LoVo (cell line): ENCODE measurements at regions not wholly inside any gene's neighbourhood (a gene's known extent, or its start where the extent isn't known, plus 50 kb on each side); places are given as distances from the start of the nearest gene placed in this dataset.
"Not testable (repeated sequence)": the region's sequence is repeated elsewhere in the genome, so short reads cannot be mapped to it uniquely, and the experiment has no call there.

Source experiments
- DNase-seq: peaks from one replicate; pipeline ENCODE4 v3.0.0-alpha.2; 2016; ENCODE audit warnings: low spot score

DNA sequence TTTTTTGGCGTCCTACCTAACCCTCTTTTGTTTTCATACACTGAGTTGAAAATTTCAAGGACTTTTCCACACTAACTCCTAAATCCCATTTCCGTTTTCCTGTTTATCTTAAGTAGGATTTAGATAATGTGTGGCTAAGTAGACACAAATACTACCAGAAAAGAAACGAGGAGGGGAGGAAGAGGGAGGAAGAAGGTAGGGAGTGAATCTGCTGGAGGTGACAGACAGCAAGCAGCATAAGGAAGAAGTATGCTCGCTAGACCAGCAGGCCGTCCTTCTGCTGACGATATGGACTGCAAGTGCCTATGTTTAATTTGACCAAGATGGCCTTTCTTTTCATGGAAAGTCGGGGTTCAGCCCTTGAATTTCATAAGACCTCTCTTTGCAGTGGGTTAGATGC lies 256.9 kb upstream of the RAB4A start:
- DNase-seq: no peak

- no peak for DNase-seq
Measured at GRCh38 chr1:229015806-229016205, 255.1 kb upstream of the RAB4A start.

- DNase-seq: no peak
Measured at GRCh38 chr1:229017091-229017490, 253.8 kb upstream of the RAB4A start.

DNA sequence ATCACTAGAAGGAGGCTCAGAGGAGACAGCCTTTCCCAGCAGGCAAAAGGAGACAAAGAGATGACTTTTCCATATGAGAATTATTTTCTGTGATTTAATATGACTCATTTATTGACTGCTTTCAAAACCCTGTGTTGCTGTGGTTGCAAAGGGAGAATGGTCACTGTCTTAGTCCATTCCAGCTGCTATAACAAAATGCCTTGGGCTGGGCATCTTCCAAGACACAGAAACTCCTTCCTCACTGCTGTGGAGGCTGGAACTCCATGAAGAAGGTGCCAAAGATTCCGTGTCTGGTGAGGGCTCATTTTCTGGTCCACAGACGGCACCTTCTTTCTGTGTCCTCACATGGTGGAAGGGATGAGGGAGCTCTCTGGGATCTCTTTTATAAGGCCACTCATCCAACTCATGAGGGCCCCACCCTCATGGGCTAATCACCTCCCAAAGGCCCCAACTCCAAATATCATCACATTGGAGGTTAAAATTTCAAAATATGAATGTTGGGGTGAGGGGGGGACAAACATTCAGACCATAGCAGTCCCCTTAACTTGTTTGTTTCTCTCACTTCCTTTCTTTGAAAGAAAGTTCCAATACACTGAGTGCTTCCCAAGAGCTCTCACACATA lies 252.1 kb upstream of the RAB4A start:
- no peak for DNase-seq

DNA sequence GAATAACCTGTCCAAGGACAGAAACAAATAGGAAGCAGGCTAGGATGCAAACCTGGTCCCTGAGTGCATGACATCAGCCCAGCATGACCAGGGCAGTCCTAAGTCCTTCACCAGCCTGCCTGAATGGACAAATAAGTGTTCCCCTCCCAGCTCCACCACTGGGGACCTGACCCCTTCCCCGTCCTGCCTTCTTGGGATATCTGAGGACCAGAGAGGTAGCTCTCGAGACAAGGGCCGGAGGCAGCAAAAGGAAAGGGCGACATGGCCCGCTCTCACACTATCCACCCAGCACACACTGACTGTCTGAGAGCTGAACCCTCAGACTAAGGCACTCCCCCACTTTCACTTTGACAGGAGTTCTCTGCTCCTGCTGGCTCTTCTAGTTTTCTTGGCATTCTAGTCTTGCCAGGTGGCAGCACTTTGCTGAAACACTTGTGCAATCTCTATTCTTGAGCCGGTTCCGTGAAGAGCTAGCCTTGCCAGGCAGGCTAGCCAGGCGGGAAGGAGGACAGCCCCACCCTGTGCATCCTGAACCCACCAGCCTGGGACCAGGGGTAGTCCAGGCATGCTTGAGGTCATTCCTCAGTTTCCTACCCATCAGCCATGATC lies 251.1 kb upstream of the RAB4A start:
- no peak for DNase-seq

- DNase-seq: not testable (repeated sequence)
Measured at GRCh38 chr1:229021034-229021433, 249.9 kb upstream of the RAB4A start.

DNA sequence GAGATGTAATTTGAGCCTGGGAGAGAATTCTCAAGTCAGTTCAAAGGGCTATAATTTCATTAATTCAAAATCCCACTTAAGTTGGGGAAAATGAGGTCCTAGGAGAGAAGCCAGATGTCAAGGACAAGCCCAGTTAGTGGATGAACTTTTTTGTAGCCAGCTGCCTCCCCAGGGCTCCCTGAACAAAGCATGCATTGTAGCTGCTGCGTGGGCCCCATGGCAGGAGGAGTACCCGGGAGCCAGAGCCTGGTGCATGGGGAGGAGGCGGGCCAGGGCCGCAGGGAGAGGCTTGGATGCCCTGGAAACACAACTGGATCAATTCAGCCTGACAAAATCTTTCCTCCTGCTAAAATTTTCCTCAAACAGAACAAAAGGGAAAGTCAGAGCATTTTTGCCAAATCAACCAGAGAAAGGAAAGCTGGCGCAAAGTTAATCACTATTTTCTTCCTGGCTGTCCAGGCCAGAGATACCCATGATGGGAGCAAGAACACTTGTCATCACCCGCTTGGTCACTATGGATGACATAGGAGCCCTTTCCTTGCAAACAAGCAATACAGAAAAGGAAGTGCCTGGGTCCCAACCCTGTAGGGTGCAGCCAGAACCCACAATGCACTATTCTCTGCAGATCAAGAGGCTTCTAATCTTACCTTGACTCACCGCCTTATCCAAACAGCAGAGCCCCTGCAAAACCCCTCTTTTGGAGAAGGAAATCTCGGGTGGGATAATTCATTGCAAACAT lies 248.1 kb upstream of the RAB4A start:
- DNase-seq: no peak

GRCh38 chr1:229023651-229024300 lies 247.1 kb upstream of the RAB4A start:
- DNase-seq: no peak

DNA sequence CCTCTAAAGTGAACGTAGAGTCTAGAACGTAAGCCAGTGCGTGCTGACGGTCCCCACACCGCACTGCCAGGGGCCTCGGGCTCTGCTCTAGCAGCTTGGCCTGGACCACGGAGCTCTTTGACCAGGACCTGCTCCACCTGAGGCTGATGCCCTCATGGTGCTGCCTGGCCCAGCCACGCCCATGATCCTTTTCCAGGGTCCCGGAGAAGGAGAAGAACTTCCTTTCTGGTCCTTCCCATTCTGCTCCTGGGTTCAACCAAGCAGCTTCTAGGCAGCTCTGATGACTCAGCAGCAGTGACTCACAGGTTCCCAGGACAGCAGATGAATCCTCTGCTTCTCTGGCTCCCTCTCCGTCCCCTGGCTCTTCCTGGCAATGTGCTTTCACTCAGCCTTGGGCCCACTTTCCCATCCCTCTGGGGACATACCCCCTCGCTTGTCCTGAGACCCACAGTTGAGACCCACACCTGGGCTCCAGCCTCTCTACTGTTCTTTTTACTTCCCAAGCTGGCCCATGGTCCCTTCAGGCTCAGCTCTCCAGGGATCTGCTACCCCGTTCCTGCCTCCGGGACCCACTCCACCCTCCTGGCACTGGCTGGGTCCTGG lies 246.3 kb upstream of the RAB4A start:
- DNase-seq: peak; percentile 49

DNA sequence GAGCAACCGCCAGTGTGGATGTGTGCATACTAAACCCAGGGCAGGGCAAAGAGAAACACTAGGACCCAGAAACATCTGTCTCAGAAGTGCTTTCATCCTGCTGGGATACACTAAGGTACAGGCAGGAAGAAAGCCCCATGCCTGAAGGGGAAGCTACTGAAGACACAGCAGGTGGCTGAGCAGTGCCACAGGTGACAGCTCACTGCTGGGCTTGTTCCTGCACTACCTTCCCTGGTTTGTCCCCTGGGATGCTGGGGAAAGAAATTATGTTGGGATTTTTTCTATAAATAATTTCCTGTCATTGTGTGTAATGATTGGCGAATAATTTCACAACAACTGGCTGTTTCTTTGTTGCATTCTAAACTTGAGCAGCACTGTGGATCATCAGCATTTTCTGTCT lies 245.3 kb upstream of the RAB4A start:
- DNase-seq: no peak

- no peak for DNase-seq
Measured at GRCh38 chr1:229027158-229027557, 243.8 kb upstream of the RAB4A start.

GRCh38 chr1:229027622-229028182 lies 243.2 kb upstream of the RAB4A start:
- no peak for DNase-seq

- no peak for DNase-seq
Measured at GRCh38 chr1:229028544-229028943, 242.4 kb upstream of the RAB4A start.

DNA sequence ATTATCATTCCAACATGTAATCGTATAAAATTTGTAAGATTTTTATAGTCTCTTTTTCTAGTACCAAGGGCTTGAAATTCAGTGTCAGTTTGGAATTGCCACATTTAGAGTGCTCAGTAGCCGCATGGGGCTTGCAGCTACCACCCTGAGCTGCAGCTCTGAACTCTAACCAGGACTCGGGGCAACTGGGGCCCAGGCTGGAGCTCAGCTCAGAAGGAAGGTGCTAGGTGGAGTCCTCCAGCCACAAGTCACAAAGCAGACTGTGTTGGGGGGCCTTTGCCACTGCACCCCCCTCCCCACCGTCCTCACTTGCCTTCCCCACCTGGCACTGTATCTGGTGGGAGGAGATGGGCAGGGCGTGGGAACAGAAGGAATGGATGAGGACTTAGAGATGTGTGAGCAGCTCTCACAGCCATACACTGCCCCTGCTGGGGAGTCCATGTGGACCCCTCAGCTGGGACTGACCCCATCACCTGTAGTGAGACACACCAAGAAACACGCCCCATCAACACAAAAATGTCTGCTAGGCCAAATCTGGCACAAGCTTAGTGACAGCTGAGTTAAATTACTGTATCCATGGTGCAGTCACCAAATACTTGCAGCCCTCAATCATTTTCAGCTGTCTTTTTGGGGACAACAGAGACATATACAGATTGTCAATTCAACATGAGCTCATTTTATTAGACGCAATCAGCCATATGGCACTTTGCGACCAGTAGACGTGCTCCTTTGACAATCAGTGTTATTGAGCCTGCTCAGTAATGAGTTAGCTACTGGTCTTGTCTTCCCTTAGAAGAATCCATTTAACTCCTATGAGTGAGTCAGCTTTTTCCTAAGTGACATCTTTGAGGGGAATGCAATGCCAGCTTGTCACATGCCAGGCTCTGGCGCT lies 241.7 kb upstream of the RAB4A start:
- DNase-seq: peak; percentile 1

DNA sequence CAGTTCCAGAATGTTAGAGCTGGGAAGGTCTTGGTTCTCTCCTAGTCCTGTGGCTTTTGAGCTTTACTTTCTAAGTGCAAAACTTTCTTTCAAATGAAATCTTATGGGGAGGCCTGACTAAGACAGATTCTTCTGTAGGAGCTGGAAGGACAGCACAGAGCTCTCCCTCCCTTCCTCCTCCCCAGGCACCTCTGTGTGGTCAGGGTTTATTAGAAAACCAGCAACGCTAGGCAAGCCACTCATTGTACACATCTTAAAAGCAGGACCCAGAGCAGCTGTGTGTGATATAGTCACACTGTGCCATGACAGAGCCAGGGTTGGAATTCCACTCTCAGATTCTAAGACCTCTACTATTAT lies 241.1 kb upstream of the RAB4A start:
- no peak for DNase-seq

DNA sequence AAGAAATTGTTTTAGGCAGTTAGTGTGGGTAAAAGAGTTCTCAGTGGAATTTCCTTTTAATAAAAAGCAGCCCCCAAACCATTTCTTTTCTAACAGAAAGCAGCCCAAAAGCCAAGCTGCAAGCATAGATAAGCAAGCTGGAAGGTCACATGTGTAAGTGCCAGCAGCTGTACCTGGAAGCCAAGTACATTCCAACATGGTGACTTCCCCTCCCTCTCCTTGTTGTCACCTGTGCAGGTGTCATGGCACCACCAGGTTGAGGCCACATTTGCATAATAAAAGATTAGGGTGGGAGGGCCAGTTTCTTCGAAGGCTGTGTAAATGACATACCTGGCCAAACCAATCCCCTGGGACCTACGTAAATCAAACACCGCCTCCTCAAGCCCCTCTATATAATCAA lies 240.3 kb upstream of the RAB4A start:
- no peak for DNase-seq

DNA sequence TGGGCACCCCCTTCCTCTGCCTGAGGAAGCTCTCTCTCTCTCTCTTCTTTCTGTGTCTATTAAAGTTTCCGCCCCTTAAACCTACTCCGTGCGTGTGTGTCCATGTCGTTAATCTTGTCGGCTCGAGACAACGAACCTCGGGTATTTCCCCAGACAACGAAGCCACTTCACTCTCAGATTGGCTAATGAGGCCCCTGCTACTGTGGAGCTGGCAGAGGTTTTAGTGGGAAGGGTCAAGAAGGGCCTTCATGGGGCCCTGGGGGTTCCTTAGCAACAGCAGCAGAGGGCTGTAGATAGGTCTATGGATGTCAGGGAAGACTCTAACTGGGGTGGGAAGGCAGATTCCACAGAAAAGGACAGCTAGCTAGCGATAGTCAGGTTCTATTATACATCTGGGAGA lies 239.8 kb upstream of the RAB4A start:
- no peak for DNase-seq

DNA sequence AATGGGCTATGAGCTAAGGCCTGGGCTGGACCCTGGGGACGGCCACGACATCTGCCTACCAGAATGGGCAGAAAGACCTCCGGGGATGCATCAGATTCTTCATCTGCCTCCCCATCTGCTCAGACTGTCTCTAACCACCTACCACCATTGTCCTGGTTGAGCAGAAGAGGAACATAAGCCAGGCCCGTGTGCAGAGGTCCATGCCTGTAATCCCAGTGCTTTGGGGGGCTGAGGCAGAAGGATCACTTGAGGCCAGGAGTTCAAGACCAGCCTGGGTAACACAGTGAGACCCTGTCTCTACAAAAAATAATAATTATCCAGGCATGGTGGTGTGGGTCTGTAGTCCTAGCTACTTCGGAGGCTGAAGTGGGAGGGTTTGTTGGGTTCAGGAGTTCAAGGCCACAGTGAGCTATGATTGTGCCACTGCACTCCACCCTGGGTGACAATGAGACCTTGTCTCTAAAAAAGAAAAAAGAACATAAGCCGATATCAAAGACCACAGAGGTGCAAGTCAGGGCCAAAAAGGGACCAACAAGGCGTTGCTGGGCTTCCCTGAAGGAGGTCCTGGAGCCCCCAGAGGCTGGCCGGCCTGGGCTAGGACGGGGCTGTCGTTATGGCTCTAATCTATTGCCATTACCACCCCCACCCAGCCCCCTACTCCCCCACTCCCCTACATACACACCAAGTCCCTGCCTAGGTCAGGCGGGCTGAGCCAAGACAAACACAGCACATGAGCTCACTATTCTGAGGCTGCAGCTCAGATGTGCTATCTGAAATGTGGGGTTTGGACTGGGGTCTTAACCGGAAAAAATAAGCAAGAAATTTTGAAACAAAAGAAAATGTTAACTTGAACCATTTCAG lies 239.2 kb upstream of the RAB4A start:
- DNase-seq: no peak

- DNase-seq: no peak
Measured at GRCh38 chr1:229032375-229032774, 238.5 kb upstream of the RAB4A start.

GRCh38 chr1:229033480-229033879 lies 237.4 kb upstream of the RAB4A start:
- no peak for DNase-seq
